Right ventricle myocardium superior (tissue), 1 donor: ENCODE measurements at regions not wholly inside any gene's neighbourhood (a gene's known extent, or its start where the extent isn't known, plus 50 kb on each side); places are given as distances from the start of the nearest gene placed in this dataset.

Source experiments
- ATAC-seq: fragments of 200-7000 bp; cut with Tn5 transposase; one replicate; pipeline ENCODE4 v1.9.1; 2020; ENCODE audit warnings: mild to moderate bottlenecking; ENCODE audit not compliant: poor library complexity
- DNase-seq: peaks from one replicate; pipeline ENCODE4 v3.0.0-alpha.2; 2020
- intact Hi-C: fragments of 100-400 bp; cut with DNase I; formaldehyde crosslinking; loops from one replicate; pipeline ENCODE4 v1.11.2; 2022
- donor health status: DM: no; HTN: yes; CAD: no; lungs with severe emphysema.

DNA sequence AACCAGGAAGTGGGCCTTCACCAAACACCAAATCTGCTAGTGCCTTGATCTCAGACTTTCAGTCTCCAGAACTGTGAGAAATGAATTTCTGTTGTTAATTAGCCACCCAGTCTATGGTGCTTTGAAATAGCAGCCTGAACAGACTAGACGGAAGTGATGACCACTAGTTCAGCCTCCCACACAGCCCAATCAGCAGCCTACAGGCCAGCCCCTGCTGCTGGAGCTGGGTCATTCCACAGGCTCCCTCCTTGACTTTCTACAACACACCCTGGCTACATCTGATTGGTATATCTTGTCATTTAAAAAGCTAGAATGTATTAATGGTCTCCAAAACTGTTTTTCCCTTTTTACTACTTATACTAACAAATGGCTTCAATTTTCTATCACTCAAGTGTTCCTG is 277.2 kb upstream of the TAC1 start:
- no peak for DNase-seq
- ATAC-seq: no peak
- intact Hi-C loops: no loop called here

DNA sequence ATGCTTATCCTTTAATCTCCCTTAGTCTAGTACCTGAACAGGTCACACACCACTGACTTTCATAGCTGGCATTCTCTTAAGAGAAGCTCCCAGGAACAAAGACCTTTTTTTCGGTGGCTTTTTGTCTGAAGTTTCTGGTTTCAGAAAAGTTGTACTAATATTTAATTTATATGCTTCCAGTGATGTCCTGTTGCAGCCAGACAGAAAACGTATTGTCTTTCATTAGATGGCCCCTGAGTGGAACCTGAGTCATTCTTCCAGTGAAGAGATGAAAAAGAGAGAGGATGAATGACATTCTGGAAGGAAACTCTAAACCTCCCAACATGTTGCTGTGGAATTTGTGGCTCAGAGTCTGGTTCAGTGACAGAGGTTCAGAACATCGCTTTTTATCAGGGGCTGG is 274.8 kb upstream of the TAC1 start:
- intact Hi-C loops: no loop called here
- ATAC-seq (no peak), DNase-seq (no peak)

DNA sequence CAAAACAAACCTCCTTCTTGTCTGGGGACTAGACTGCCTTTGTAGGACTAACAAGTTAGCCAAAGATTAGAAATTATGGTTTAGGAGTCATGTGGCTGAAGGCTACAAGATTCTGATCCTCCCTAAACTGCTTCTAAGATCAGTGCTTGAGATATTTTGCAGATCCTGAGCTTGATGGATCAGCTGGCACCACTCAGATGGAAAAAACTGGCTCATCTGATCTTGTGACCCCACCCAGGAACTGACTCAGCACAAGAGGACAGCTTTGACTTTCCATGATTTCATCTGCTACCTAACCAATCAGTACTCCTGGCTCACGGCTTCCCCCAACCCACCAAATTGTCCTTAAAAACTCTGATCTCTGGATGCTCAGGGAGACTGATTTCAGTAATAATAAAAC is 271.5 kb upstream of the TAC1 start:
- no peak for DNase-seq
- no peak for ATAC-seq
- intact Hi-C loops: no loop called here

DNA sequence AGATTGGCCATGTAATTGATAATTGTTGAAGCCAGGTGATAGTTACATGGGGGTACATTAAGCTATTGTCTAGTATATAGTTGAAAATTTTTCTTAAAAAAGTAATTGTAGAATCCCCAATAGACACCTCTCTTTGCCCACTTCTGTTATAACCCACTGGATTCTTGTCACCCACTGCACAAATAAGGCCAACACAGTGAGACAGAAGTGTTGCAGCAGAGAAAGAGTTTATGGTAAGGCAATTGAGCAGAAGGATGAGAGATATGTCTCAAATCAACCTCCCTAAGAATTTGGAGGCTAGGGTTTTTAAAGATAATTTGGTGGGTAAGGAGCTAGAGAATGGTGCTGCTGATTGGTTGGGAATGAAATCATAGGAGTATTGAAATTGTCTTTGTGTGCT is 270.3 kb upstream of the TAC1 start:
- intact Hi-C loops: no loop called here
- DNase-seq (no peak), ATAC-seq (no peak)

DNA sequence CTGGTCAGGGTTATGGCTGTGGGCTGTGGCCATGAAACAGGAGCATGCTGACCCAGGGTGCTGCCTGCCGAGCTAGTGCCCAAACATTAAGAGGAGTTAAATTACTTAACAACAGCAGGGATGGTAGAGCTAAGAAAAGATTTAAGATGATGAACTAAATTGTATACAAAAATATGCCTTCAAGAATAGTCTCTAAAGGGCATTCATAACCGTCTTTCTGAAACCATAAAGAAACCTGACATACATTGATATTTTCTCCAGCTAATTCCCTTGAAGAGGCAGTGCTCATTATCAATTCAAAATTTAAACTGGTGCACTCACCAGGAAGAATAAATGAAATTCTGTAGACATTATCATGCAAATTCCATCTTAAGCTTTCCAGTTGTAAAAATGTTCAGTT is 265.8 kb upstream of the TAC1 start:
- ATAC-seq (no peak), DNase-seq (no peak)
- intact Hi-C loops: no loop called here

DNA sequence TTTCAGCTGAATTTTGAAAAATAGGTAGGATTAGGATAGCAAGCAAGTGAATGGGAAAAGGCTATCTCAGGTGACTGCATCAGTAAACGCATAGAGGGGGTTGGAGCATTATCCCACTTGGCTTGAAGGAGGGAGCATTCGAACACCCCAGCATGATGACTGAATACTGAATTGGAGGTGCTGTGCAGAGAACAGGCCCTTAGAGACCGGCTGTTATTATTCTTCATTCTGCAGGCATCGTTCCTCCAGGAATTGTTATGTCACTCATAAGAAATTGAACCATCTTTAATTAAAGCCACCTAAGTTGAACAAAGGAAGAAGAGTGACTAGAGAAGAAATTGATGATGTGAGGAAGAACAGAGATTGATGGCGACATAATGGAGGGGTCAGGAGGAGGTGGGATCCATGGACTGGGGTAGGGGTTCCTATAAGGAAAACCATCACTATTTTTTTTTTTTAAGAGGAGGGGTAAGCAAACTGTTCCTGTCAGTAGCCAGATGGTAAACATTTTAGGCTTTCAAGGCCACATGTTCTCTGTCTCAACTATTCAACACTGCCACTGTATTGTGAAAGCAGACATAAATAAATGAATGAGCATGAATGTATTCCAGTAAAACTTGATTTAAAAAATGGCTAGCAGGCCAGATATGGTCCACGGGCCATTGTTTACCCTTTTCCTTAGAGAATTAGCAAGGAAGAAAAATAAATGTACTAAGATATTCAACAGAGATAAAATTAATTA is 264.7 kb upstream of the TAC1 start:
- intact Hi-C loops: no loop called here
- no peak for DNase-seq
- ATAC-seq: no peak

DNA sequence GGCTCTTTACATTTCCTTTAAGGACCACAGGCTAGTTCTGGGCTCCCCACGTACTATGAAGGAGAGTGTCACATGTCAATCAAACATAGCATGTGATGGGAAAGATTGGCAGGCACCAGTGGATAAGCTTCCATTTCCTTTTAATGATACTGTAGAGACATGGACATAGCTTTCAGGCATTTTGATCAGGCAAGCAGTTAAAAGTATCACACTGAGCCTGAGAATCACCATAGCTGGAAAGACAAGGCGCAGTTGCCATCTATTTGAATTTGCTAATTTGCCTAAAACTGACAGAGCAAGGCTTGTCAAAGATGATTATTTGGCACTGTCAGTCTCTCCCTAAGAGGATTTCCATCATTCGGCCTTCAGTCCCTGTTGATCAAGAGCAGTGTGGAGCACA is 263.4 kb upstream of the TAC1 start:
- ATAC-seq (no peak), DNase-seq (no peak)
- intact Hi-C loops: no loop called here

DNA sequence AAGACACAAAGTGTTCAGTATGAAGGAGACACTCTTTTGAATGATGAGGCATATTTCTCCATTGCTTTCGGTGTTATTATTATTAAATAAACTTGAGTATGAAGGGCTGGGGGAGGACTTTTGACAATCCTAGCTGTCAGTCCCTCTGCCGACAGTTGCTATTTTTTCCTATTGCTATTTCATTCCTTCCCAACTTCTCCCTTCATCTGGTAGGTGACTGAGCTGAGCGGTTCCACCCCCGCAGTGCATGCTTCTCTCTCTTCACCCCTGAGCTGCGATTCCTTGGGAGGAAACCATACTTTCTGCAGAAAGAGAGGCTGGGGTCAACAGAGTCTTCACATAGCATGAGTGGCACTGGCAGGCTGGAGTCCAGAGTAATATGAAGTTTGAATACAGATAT is 261.2 kb upstream of the TAC1 start:
- DNase-seq (no peak), ATAC-seq (no peak)
- intact Hi-C loops: no loop called here

DNA sequence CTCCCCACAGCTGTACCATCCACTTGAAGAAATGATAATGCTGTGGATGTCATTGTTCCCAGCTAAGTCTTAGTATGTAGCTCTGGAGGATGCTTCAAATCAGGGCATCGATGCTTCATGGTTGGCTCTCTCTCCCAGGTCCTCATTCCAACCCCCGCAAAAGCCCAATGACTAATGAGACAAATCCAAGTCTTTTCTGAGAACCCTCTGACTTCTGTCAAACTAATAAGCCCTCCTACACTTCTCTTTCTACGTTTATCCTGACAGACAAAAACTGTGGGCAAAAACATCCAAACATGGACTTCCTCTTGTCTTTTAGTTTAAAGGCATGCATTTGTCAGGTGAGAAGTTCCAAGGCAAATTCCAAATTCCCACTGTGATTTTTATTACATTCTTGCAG is 260.4 kb upstream of the TAC1 start:
- intact Hi-C loops: no loop called here
- DNase-seq: no peak
- no peak for ATAC-seq

DNA sequence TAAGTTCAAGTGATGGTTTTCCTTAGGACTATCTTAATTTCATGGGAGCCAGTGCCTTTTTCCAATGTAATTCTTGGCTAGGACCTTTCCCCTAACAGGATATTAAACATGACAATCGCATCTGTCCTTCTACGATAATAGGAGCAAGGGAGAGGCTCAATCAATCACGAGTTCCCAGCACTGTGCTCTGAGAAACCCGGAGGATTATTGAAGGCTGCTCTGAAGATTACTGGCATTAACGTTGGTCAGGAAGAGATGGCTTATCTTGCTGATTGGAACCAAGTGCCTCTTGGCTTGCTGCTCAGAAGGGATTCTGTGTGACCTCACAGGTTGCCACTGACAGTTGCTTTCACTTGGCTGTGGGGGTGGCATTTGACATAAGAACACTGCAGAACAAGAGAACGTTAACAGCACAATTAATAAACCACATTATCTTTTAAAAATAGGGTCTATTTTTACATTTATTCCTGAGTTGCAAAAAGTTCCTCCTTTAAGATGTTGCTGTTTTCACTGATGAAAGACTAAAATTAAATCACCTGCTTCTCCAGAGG is 252.1 kb upstream of the TAC1 start:
- intact Hi-C loops: no loop called here
- ATAC-seq (no peak), DNase-seq (no peak)

DNA sequence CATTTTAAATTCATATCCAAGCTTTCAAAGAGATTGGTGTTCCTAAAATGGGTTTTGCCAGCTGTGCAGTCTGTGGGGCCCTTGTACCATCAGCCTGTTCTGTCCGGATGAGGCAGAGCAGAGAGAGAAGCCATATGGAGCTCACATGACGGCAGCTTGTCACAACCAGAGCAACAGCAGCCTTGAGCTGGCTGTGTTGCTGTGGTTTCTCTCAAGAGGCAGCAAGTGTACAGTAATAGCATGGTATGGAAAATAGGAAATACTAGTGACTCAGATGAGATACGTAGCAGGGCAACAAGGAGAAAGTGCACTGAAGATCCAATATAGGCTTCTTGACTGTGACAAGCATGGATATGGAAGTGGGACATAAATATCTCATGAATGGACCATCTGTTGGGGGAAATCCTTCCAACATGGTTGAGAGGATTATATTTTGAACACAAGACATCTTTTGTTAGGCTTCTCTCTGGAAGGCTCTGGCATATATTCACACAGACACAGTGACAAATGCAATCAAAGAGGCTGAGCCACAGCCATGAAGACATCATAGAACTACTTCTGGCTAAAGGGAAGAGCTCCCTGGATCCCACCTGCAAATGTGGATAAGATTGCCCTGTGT is 251.0 kb upstream of the TAC1 start:
- intact Hi-C loops: no loop called here
- DNase-seq (no peak), ATAC-seq (no peak)

DNA sequence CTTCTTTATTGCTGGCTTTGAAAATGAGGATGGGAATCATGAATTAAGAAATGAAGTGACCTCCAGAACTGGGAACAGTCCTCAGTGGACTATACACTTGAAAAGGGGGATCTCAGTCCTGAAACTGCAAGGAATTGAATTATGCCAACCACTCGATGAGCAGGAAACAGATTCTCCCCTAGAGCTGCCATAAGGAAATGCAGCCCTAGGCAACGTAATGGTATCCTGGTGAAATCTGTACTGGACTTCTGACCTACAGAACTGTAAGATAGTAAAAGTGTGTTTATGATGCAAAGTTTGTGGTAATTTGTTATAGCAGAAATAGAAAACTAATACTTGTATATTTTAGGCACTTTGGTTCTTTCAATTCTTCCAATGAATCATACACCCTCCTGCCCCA is 236.4 kb upstream of the TAC1 start:
- DNase-seq: no peak
- intact Hi-C loops: no loop called here
- no peak for ATAC-seq

DNA sequence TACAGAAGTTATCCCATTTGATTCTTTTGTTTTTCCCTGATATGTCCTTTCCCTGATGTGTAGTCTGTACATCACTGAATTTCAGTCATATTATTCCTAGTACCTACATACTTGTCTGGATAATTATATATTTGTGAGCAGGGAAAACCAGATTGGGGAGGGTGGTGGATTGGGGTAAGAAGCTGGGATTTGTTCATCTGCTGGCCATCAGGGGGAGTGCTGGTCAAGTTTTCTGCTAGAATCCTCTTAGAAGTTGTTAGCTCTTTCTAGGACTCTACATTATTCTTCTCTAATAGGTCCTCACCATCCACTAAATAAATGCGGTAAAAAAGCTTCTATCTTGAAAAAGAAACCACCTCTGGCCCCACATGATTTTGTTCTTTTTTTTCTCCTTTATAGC is 232.7 kb upstream of the TAC1 start:
- DNase-seq (no peak), ATAC-seq (no peak)
- intact Hi-C loops: no loop called here

DNA sequence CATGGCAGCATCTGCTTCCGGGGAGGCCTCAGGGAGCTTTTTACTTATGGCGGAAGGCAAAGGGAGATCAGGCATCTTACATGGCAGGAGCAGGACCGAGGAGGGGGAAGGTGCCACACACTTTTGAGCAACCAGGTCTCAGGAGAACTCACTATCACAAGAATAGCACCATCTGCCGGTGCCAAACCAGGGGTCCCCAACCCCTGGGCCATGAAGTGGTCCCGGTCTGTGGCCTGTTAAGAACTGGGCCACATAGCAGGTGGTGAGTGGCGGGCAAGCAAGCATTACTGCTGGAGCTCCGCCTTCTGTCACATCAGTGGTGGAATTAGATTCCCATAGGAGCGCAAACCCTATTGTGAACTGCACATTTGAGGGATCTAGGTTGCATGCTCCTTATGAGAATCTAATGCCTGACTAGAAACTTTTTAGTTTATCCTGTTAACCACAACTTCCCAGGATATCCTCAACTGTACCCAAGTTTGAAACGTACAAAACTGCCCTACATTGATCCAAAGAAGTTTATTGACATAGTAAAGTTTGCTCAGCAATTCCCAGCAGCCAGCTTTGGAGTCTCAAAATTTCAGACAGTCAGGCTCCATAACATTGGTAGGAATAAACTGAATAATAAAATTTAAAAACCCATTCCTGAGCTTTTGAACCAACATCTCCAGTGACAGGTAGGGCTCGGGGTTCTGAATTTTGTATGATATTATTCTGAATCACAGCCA is 228.4 kb upstream of the TAC1 start:
- intact Hi-C loops: loop anchor here (10.0 kb wide), 1 partner anchor 341 kb away; no protein-coding TSS in a partner anchor
- DNase-seq (no peak), ATAC-seq (no peak)

DNA sequence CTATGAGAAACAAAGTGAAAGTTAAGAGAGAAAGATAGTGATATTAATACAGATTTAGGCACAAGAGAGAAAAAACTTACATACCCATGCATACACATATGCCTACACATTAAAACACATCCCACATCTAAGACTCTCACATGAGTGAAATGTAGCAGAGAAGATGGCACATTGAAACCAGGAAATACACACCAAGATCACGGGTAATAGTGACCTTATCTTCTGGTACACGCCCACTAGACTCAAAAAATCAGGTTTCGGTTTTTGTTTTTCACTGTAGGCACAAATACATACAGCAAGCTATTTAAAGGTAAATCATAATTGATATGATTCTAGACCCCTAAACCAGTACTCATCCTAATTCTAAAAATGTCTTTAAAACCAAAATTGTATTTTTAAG is 225.2 kb upstream of the TAC1 start:
- DNase-seq: no peak
- intact Hi-C loops: loop anchor here (10.0 kb wide), 1 partner anchor 338 kb away; no protein-coding TSS in a partner anchor
- ATAC-seq: no peak

DNA sequence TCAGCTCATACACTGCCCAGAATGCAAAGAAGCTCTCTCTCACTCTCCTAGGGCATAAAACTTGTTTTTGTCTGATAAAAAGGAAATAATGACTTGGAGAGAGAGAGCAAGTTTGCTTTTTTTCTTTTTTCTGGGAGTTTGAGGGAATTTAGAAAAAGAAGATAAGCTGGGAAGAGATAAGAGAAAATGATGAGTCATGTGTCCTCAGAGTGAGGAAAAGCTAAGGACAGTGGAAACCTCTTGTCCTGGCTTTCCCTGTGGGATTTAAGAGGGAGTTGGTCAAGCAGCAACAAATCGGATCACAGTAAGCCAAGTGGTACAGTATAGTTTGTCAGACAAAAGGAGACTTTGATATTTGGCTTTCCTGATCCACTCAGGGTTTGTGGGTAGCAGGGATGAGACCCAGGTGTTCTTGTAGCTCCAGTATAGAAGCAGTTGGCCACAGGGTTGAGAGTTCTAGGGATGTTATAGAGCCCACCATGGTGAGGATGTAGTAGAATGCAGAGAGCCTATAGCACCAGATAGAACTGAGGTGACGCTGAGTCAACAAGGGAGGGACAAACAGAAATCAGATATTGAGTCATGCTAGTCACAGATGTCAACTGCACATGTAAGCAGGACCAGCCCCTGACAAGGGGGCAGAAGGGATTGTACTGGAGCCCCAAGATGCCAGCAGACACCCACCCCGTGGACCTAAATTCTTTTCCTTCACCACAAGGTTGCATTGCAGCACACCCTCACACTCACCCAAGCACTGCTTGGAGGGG is 219.3 kb upstream of the TAC1 start:
- DNase-seq: no peak
- ATAC-seq: no peak
- intact Hi-C loops: no loop called here

DNA sequence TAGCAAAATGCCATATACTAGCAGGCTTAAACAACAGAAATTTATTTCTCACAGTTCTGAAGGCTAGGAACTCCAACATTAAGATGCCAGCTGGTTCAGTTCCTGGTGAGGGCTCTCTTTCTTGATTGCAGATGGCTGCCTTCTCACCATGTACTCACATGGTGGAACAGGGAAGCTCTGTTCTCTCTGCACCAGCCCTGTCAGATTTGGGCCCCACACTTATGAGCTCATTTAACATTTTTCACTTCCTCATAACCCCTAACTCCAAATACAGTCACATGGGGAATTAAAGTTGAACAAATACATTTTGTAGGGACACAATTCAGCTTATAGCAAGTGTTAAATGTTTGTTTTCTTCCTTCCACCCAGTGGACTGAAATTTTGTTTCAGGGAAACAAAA is 218.6 kb upstream of the TAC1 start:
- no peak for DNase-seq
- ATAC-seq: no peak
- intact Hi-C loops: no loop called here

DNA sequence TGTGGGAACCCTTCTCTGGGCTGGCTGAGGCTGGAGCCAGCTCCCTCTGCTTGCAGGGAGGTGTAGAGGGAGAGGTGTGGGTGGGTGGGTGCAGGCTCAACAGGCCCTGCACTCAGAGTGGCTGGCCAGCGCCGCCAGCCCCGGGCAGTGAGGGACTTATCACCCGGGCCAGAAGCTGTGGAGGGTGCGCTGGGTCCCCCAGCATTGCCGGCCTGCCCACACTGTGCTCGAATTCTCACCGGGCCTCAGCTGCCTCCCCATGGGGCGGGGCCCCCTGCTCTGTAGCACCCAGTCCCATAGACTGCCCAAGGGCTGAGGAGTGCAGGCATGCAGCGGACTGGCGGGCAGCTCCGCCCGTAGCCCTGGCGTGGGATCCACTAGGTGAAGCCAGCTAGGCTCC is 190.7 kb upstream of the TAC1 start:
- ATAC-seq (no peak), DNase-seq (no peak)
- intact Hi-C loops: no loop called here

DNA sequence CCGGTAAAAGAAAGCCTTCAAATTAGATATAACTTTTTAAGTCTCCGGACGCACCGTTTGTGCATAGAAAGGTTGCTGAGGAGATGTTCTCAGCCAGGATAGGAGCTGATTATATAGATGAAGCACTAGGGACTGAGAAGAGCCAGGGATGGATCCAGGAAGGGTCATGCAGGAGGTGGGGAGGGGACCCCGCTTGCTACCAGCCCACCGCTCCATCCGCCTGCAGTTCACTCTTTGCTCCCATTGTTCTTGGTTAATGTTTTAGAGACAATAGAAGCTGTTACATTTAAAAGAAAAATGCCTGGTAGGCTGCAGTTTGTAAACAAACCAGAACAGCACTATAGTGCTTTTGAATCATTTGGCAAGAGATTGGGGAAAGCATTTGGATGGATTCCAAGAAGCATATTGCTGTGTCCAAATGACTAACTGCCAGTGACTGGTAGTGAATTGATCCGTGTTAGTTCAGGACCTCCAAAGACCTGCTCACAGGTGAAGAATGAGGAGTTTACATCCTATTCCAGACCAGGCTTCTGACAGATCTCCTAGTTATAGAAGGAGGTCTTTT is 175.9 kb upstream of the TAC1 start:
- no peak for ATAC-seq
- intact Hi-C loops: no loop called here

More for the DNA sequence above, 175.9 kb upstream of the TAC1 start:
- no peak for DNase-seq
